Lower leg skin (tissue), 3 donors: ENCODE measurements at regions not wholly inside any gene's neighbourhood (a gene's known extent, or its start where the extent isn't known, plus 50 kb on each side); places are given as distances from the start of the nearest gene placed in this dataset.

Experiments
- POLR2A ChIP-seq, 2 donors: fragments of 450-650 bp; IDR thresholded peaks; one replicate each; pipeline ENCODE4 v1.6.1; 2016 to 2017; ENCODE audit warnings: antibody characterized with exemption in 2 of 2, mild to moderate bottlenecking in 1 of 2, moderate library complexity in 1 of 2
- TF ChIP-seq, protein P1 (sequence below), 3 donors: fragments of 450-650 bp; IDR thresholded peaks; one replicate each; pipeline ENCODE4 v1.5.1; 2016; ENCODE audit warnings: antibody characterized with exemption in 3 of 3, mild to moderate bottlenecking in 3 of 3, moderate library complexity in 2 of 3

DNA sequence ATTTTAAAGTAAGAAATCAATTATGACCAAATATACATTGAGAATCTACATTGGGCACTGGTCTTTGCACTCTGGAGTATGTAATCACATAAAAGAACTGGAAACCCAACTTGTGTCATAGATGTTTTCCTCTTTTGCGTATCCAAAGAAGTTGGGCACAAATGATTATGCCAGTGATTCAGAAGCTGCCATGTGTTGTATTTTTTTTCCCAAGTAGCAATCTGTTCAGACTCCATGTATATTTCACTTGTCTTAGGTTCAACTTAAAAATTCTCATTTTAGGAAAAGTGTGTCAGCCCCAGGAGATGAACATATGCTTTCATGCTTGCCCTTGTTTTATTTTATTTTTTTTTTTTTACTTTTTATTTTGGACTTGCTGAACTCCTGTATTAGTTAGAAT, 441.5 kb downstream of the PDZRN4 start:
- TF ChIP-seq, protein P1, sequence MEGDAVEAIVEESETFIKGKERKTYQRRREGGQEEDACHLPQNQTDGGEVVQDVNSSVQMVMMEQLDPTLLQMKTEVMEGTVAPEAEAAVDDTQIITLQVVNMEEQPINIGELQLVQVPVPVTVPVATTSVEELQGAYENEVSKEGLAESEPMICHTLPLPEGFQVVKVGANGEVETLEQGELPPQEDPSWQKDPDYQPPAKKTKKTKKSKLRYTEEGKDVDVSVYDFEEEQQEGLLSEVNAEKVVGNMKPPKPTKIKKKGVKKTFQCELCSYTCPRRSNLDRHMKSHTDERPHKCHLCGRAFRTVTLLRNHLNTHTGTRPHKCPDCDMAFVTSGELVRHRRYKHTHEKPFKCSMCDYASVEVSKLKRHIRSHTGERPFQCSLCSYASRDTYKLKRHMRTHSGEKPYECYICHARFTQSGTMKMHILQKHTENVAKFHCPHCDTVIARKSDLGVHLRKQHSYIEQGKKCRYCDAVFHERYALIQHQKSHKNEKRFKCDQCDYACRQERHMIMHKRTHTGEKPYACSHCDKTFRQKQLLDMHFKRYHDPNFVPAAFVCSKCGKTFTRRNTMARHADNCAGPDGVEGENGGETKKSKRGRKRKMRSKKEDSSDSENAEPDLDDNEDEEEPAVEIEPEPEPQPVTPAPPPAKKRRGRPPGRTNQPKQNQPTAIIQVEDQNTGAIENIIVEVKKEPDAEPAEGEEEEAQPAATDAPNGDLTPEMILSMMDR (IDR thresholded peaks at IDR 0.05): no peak
- no peak for TF ChIP-seq POLR2A (IDR thresholded peaks at IDR 0.05)
